Uterus (tissue), 2 donors: ENCODE measurements at regions not wholly inside any gene's neighbourhood (a gene's known extent, or its start where the extent isn't known, plus 50 kb on each side); places are given as distances from the start of the nearest gene placed in this dataset.

Experiments
- POLR2A ChIP-seq, 2 donors: fragments of 450-650 bp; IDR thresholded peaks; one replicate each; pipeline ENCODE4 v1.6.1; 2016; ENCODE audit warnings: antibody characterized with exemption in 2 of 2, mild to moderate bottlenecking in 1 of 2, moderate library complexity in 1 of 2
- TF ChIP-seq, protein P1 (sequence below), 4 experiments: fragments of 200-600 bp in 2 of 4; fragments of 450-650 bp in 2 of 4; sonication (generic) in 2 of 4; IDR thresholded peaks; one replicate each; pipeline ENCODE4 v1.5.1; 2016 to 2019; ENCODE audit warnings: antibody characterized with exemption in 4 of 4, mild to moderate bottlenecking in 2 of 4, moderate library complexity in 1 of 4

DNA sequence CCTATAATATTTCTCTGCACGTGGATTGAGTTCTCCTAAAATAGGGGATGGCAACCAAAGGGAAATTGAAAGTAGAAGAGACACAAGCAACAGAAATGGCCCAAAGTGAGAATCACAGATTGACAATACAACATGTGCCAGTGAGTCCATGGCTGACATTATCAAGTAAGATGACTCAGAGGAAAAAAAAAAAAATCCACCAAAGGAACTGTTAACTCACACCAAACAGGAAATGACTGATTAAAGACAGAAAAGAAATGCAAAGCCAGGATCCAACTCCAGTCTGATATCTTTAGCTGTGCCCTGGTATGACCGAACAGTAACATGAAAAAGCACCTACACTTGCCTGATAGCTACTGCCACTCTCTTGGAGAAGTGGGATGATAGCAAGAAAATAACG, 485.0 kb downstream of the PRKD1 start:
- TF ChIP-seq, protein P1, sequence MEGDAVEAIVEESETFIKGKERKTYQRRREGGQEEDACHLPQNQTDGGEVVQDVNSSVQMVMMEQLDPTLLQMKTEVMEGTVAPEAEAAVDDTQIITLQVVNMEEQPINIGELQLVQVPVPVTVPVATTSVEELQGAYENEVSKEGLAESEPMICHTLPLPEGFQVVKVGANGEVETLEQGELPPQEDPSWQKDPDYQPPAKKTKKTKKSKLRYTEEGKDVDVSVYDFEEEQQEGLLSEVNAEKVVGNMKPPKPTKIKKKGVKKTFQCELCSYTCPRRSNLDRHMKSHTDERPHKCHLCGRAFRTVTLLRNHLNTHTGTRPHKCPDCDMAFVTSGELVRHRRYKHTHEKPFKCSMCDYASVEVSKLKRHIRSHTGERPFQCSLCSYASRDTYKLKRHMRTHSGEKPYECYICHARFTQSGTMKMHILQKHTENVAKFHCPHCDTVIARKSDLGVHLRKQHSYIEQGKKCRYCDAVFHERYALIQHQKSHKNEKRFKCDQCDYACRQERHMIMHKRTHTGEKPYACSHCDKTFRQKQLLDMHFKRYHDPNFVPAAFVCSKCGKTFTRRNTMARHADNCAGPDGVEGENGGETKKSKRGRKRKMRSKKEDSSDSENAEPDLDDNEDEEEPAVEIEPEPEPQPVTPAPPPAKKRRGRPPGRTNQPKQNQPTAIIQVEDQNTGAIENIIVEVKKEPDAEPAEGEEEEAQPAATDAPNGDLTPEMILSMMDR (IDR thresholded peaks at IDR 0.05) = no peak
- TF ChIP-seq POLR2A (IDR thresholded peaks at IDR 0.05) = no peak
